ENCODE measurements at regions not wholly inside any gene's neighbourhood (a gene's known extent, or its start where the extent isn't known, plus 50 kb on each side); places are given as distances from the start of the nearest gene placed in this dataset.

DNA sequence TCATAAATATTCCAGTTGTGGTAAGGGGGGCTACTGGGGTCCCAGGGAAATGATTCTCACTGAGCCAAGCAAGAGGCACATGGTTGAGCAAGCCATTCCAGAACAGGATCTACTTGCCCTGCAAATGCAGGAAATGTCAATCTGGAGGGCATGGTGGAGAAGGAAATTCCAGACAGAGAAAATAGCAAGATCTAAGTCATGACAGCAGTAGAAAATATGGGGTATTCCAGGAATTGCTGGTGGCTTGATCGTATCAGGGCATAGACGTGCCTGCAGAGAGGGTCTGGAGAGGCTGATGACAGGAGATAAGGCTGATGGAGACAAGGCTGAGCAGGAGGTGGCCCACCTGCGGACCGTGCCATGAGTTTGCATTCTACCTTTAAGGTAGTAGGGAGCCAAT lies 566.3 kb upstream of the CADM1 start:
- TF ChIP-seq POLR2A (IDR thresholded peaks at IDR 0.05; ENCODE audit: low read length) = no peak
- no peak for TF ChIP-seq GATA1 (IDR thresholded peaks at IDR 0.05; ENCODE audit: low read depth, low read length)

All from erythroblast (primary cell).